ENCODE measurements at regions not wholly inside any gene's neighbourhood (a gene's known extent, or its start where the extent isn't known, plus 50 kb on each side); places are given as distances from the start of the nearest gene placed in this dataset.

DNA sequence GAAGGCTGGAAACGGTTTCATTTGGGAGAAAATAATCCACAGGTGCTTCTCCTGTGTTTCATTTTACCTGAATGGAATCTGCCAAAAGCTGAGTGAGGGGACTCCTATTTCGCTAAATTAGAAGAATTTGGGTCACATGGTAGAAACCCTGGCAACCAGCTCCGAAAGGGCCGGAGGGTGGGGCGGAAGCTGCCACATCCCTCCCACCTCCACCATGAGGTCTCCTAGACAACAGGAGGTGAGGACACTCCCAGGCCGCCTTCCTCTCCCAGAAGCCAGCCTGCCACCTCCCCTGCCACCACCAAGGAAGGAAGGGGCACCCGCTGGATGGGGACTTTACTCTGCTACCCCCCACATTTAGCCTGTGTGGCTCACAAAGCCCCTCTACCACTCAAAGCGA is 199.9 kb upstream of the ZC3H12A start:
- H3K9me3 ChIP-seq, result no peaks in the 10 kb centered on the region
- no peak for TF ChIP-seq EP300 (IDR thresholded peaks at IDR 0.05)
- TF ChIP-seq POLR2A (IDR thresholded peaks at IDR 0.05), result no peak
- TF ChIP-seq, protein P1, sequence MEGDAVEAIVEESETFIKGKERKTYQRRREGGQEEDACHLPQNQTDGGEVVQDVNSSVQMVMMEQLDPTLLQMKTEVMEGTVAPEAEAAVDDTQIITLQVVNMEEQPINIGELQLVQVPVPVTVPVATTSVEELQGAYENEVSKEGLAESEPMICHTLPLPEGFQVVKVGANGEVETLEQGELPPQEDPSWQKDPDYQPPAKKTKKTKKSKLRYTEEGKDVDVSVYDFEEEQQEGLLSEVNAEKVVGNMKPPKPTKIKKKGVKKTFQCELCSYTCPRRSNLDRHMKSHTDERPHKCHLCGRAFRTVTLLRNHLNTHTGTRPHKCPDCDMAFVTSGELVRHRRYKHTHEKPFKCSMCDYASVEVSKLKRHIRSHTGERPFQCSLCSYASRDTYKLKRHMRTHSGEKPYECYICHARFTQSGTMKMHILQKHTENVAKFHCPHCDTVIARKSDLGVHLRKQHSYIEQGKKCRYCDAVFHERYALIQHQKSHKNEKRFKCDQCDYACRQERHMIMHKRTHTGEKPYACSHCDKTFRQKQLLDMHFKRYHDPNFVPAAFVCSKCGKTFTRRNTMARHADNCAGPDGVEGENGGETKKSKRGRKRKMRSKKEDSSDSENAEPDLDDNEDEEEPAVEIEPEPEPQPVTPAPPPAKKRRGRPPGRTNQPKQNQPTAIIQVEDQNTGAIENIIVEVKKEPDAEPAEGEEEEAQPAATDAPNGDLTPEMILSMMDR (IDR thresholded peaks at IDR 0.05), result no peak
- no peak for DNase-seq
- intact Hi-C loops (cut with DNase I), result no loop called here
- H3K27me3 ChIP-seq, result no peaks in the 10 kb centered on the region
- H3K36me3 ChIP-seq, result no peaks in the 10 kb centered on the region
- H3K27ac ChIP-seq, result no peak overlapping the region
- H3K4me1 ChIP-seq (ENCODE audit: insufficient read depth), result no peaks in the 10 kb centered on the region
- WGBS, 3 donors, result 49 to 56% (median 50%) methylated on average over 8 of the region's 8 CpGs
- no peak overlapping the region for H3K4me3 ChIP-seq

DNA sequence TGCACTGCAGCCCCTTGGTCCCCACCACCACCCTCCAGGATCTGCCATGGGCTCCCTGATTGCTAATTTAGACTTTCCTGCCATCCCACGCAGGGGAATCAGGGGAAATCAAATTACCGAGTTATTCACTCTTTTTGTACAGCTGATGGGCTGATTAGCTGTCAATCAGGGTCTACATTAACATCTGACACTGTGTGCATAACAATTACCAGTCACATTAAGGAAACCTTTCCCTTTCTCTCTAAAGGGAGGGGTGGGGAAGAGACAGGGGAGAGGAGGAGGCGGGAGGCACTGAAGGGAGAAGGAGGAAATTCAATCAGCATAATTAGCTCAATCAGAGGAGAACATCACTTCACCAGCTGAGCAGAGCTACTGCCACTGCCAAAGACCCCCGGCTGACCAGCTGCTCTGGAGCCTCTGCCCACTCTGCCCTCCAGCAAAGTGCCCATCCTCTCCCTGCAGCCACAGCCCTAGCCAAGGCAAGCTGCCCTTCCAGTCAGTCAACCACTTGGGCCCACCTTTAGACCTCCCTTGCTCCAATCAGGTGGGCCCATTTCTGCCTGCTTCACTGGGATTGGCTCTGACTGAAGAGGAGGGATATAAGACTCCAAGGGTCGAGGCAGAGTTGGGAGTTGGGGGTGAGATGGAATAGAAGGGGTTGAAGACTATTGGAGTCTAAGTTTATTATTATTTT is 199.3 kb upstream of the ZC3H12A start:
- Histone ChIP-seq H3K27ac (no peak overlapping the region), H3K4me3 (no peak overlapping the region), H3K9me3 (no peaks in the 10 kb centered on the region), H3K4me1 (ENCODE audit: insufficient read depth) (no peaks in the 10 kb centered on the region), H3K36me3 (no peaks in the 10 kb centered on the region), H3K27me3 (no peaks in the 10 kb centered on the region)
- TF ChIP-seq EP300 (IDR thresholded peaks at IDR 0.05) (no peak), POLR2A (IDR thresholded peaks at IDR 0.05) (no peak)
- TF ChIP-seq, protein P1 (IDR thresholded peaks at IDR 0.05), result no peak
- no peak for DNase-seq
- WGBS, 3 donors, result 42 to 51% (median 50%) methylated on average over 5 of the region's 5 CpGs
- intact Hi-C loops (cut with DNase I), result no loop called here

DNA sequence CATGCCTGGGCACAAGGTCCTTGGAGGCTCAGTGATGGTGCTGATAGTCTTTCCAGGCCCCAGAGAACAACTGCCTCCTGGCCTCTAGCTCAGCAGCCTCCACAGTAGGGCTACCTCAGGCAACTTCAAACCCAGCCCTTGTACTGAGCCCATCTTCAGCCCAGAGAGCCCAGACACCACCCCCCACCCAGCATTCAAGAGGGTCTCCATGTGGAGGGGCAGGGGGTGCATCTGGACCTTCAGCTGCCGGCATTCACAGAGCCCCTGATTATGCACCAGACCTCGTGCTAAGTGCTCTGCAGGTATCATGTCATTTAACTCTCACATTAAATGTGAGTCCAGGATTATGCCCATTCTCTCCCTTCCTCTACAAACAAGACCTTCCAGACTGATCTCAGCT is 197.0 kb upstream of the ZC3H12A start:
- Histone ChIP-seq H3K27me3 (no peaks in the 10 kb centered on the region), H3K4me3 (no peak overlapping the region), H3K27ac (no peak overlapping the region), H3K4me1 (ENCODE audit: insufficient read depth) (no peaks in the 10 kb centered on the region), H3K36me3 (no peaks in the 10 kb centered on the region), H3K9me3 (no peaks in the 10 kb centered on the region)
- WGBS, 3 donors, result 52 to 61% (median 56%) methylated on average over 2 of the region's 2 CpGs
- TF ChIP-seq POLR2A (IDR thresholded peaks at IDR 0.05), result no peak
- TF ChIP-seq, protein P1 (IDR thresholded peaks at IDR 0.05), result no peak
- TF ChIP-seq EP300 (IDR thresholded peaks at IDR 0.05), result no peak
- DNase-seq, result no peak
- intact Hi-C loops (cut with DNase I), result no loop called here

DNA sequence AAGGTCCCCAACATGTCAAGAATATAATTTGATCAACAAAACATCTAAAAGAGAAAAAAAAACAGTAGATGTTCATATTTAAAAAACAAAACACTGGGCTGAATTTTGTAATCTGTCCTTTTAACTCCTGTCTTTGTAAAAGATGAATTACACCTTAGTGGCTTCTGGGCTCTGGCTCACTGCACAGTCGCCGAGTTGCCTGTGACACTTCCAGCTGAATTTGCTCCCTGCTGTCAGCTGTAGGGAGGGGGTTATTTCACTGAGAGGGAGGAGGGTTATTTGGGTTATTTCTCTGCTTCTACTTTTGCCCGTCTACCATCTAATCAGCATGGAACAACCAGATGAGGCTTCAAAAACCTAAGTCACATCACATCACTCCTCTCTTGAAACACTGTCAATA is 193.0 kb upstream of the ZC3H12A start:
- H3K27me3 ChIP-seq, result no peaks in the 10 kb centered on the region
- WGBS, 3 donors, result 15 to 18% (median 18%) methylated on average over 3 of the region's 3 CpGs
- DNase-seq, result no peak

DNA sequence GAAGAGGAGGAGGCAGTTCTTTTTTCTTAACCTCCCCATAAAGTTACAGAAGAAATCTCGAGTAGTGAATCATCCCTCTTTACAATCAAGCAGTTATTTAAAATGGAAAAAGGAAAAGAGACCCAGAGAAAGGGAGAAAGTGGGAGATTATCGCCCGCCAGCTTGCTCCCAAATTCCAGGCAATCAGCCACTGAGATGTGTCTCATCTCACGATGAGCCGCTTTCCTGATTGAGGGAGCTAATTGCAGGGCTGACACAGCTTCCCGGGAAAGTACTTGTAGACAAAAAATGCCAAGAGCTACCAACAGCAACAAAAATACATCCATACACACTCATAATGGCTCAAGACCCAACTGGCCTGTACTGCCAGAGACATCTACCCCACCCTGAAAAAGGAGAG is 191.6 kb upstream of the ZC3H12A start:
- H3K4me1 ChIP-seq (ENCODE audit: insufficient read depth), result no peaks in the 10 kb centered on the region
- intact Hi-C loops (cut with DNase I), result no loop called here
- no peaks in the 10 kb centered on the region for H3K36me3 ChIP-seq
- DNase-seq, result no peak
- H3K27me3 ChIP-seq, result no peaks in the 10 kb centered on the region
- 3 to 13% (median 7%) methylated on average over 6 of the region's 6 CpGs for WGBS, 3 donors
- H3K9me3 ChIP-seq, result no peaks in the 10 kb centered on the region
- H3K27ac ChIP-seq, result no peak overlapping the region
- no peak overlapping the region for H3K4me3 ChIP-seq
- TF ChIP-seq, protein P1 (IDR thresholded peaks at IDR 0.05), result no peak
- no peak for TF ChIP-seq POLR2A (IDR thresholded peaks at IDR 0.05)
- TF ChIP-seq EP300 (IDR thresholded peaks at IDR 0.05), result no peak

More for the DNA sequence above, 193.0 kb upstream of the ZC3H12A start:
- intact Hi-C loops (cut with DNase I), result no loop called here
- TF ChIP-seq POLR2A (IDR thresholded peaks at IDR 0.05) (no peak), EP300 (IDR thresholded peaks at IDR 0.05) (no peak)
- H3K4me1 ChIP-seq (ENCODE audit: insufficient read depth), result no peaks in the 10 kb centered on the region
- H3K36me3 ChIP-seq, result no peaks in the 10 kb centered on the region
- H3K4me3 ChIP-seq, result no peak overlapping the region
- H3K9me3 ChIP-seq, result no peaks in the 10 kb centered on the region
- H3K27ac ChIP-seq, result no peak overlapping the region
